HEK293 (cell line): ENCODE measurements at regions not wholly inside any gene's neighbourhood (a gene's known extent, or its start where the extent isn't known, plus 50 kb on each side); places are given as distances from the start of the nearest gene placed in this dataset.
A peak's percentile ranks its signal among the peaks of the same experiment; 100 is the strongest.

ENCODE experiments used
- CTCF ChIA-PET: fragments of 350-600 bp; formaldehyde crosslinking; extraction: SDS; loops from one replicate; lab custom pipeline; 2021; ENCODE audit warnings: antibody characterized with exemption; lab: Yijun Ruan, JAX
- POLR2A ChIA-PET: fragments of 300-600 bp; formaldehyde crosslinking; extraction: SDS; loops from one replicate; lab custom pipeline; 2020; ENCODE audit warnings: antibody characterized with exemption, inconsistent platforms; lab: Yijun Ruan, JAX
- H3K27ac ChIP-seq: fragments of 200-500 bp; sonication (Bioruptor generic); 2 replicates; pipeline ENCODE4 v1.5.1; 2014; ENCODE audit warnings: low read depth, low read length, control low read depth, inconsistent platforms; ENCODE audit errors: extremely low read depth
- H3K36me3 ChIP-seq, 2 experiments: fragments of 200-500 bp in 1 of 2; sonication (Bioruptor generic) in 1 of 2; 1 replicate in 1 of 2; 2 replicates in 1 of 2; pipeline ENCODE4 v1.5.1; 2014 to 2017; ENCODE audit warnings: inconsistent platforms in 2 of 2, low read length in 2 of 2; ENCODE audit not compliant: control insufficient read depth in 2 of 2, insufficient read depth in 1 of 2
- H3K4me1 ChIP-seq: fragments of 200-500 bp; sonication (Bioruptor generic); 2 replicates; pipeline ENCODE4 v1.5.1; 2014; ENCODE audit warnings: mild to moderate bottlenecking, low read length, inconsistent platforms; ENCODE audit not compliant: control insufficient read depth, insufficient read depth
- H3K4me3 ChIP-seq: 2 replicates; pipeline ENCODE4 v1.5.1; 2011; ENCODE audit warnings: low read depth, mild to moderate bottlenecking, control low read depth, low read length, moderate library complexity
- H3K9me3 ChIP-seq: fragments of 200-500 bp; sonication (Bioruptor generic); 2 replicates; pipeline ENCODE4 v1.5.1; 2014; ENCODE audit warnings: low read depth, low read length, inconsistent platforms; ENCODE audit not compliant: control insufficient read depth, insufficient read depth
- GFI1B ChIP-seq: fragments of 450-650 bp; formaldehyde crosslinking; IDR thresholded peaks from 2 replicates; pipeline ENCODE4 v1.5.1; 2016; ENCODE audit warnings: missing biosample characterization, missing genetic modification characterization
- KLF10 ChIP-seq: fragments of 450-650 bp; IDR thresholded peaks from 2 replicates; pipeline ENCODE4 v1.5.1; 2018; ENCODE audit warnings: missing biosample characterization, mild to moderate bottlenecking, missing genetic modification characterization
- SETDB1 ChIP-seq: IDR thresholded peaks from one replicate; pipeline ENCODE4 v1.6.1; 2017; ENCODE audit warnings: mild to moderate bottlenecking, low read length, moderate library complexity, mixed read lengths; ENCODE audit not compliant: insufficient read length
- SP7 ChIP-seq: fragments of 450-650 bp; formaldehyde crosslinking; IDR thresholded peaks from 2 replicates; pipeline ENCODE4 v1.5.1; 2016; ENCODE audit warnings: missing biosample characterization, missing genetic modification characterization
- ZNF146 ChIP-seq: fragments of 450-650 bp; formaldehyde crosslinking; IDR thresholded peaks from 2 replicates; pipeline ENCODE4 v1.5.1; 2016; ENCODE audit warnings: missing biosample characterization, missing genetic modification characterization
- ZNF184 ChIP-seq: fragments of 450-650 bp; IDR thresholded peaks from 2 replicates; pipeline ENCODE4 v1.5.1; 2018; ENCODE audit warnings: missing biosample characterization, mild to moderate bottlenecking, missing genetic modification characterization
- ZNF23 ChIP-seq: fragments of 450-650 bp; formaldehyde crosslinking; IDR thresholded peaks from 2 replicates; pipeline ENCODE4 v1.5.1; 2016; ENCODE audit warnings: missing biosample characterization, missing genetic modification characterization, borderline replicate concordance
- ZNF24 ChIP-seq: fragments of 450-650 bp; formaldehyde crosslinking; IDR thresholded peaks from 2 replicates; pipeline ENCODE4 v1.5.1; 2016; ENCODE audit warnings: missing biosample characterization, missing genetic modification characterization
- ZNF311 ChIP-seq: fragments of 450-650 bp; formaldehyde crosslinking; IDR thresholded peaks from 2 replicates; pipeline ENCODE4 v1.5.1; 2017; ENCODE audit warnings: missing biosample characterization, missing genetic modification characterization, borderline replicate concordance
- ZNF350 ChIP-seq: fragments of 450-650 bp; formaldehyde crosslinking; IDR thresholded peaks from 2 replicates; pipeline ENCODE4 v1.5.0; 2017; ENCODE audit warnings: missing biosample characterization, mild to moderate bottlenecking, missing genetic modification characterization
- ZNF394 ChIP-seq: fragments of 450-650 bp; formaldehyde crosslinking; IDR thresholded peaks from 2 replicates; pipeline ENCODE4 v1.5.1; 2016; ENCODE audit warnings: missing biosample characterization, missing genetic modification characterization, mild to moderate bottlenecking, moderate library complexity, borderline replicate concordance
- ZNF549 ChIP-seq: fragments of 450-650 bp; IDR thresholded peaks from 2 replicates; pipeline ENCODE4 v1.5.1; 2018; ENCODE audit warnings: missing biosample characterization, missing genetic modification characterization, mild to moderate bottlenecking, inconsistent platforms, moderate library complexity
- ZNF629 ChIP-seq: fragments of 450-650 bp; formaldehyde crosslinking; IDR thresholded peaks from 2 replicates; pipeline ENCODE4 v1.5.1; 2017; ENCODE audit warnings: missing biosample characterization, missing genetic modification characterization
- ZNF785 ChIP-seq: fragments of 450-650 bp; formaldehyde crosslinking; IDR thresholded peaks from 2 replicates; pipeline ENCODE4 v1.5.1; 2016; ENCODE audit warnings: missing biosample characterization, missing genetic modification characterization
- TF ChIP-seq, protein P1 (sequence below): fragments of 450-650 bp; formaldehyde crosslinking; IDR thresholded peaks from 2 replicates; pipeline ENCODE4 v1.5.1; 2016; ENCODE audit warnings: missing biosample characterization, missing genetic modification characterization
- TF ChIP-seq, protein P2 (sequence below): fragments of 450-650 bp; formaldehyde crosslinking; IDR thresholded peaks from 2 replicates; pipeline ENCODE4 v1.5.1; 2016; ENCODE audit warnings: missing biosample characterization, missing genetic modification characterization
- TF ChIP-seq, protein P3 (sequence below): fragments of 450-650 bp; formaldehyde crosslinking; IDR thresholded peaks from 2 replicates; pipeline ENCODE4 v1.5.1; 2016; ENCODE audit warnings: missing biosample characterization, missing genetic modification characterization

DNA sequence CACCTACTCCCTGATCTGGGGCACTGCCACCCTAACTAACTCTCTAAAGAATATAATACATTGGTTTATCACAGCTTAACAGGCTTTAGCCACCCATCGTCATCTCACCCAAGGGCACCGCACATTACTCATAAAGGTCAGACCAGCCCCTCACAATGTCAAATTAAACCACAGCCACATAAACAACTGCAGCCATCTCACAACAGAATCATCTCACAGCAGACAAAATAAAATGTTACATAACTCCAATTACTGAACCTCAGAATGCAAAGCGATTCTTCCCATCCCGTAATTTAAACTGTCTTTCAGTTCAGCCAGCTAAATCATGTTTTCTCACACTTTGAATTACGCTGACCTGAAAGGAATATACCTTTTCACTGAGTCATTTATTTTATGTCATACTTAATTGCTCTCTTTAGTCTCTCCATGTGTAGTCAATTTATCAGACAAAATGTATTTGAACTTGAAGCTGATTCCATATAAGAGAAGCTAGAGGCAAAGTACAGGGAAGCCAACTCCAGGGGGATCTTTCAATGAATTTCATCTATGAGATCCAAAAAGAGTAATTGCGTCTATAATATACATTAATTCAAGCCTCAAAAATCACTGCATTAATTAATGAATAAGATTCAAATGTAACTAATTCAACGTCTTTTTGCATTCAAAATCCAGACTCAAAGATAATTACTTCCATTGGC is 96.9 kb upstream of the NEBL start:
- no peak overlapping the region for H3K27ac ChIP-seq
- TF ChIP-seq, protein P1, sequence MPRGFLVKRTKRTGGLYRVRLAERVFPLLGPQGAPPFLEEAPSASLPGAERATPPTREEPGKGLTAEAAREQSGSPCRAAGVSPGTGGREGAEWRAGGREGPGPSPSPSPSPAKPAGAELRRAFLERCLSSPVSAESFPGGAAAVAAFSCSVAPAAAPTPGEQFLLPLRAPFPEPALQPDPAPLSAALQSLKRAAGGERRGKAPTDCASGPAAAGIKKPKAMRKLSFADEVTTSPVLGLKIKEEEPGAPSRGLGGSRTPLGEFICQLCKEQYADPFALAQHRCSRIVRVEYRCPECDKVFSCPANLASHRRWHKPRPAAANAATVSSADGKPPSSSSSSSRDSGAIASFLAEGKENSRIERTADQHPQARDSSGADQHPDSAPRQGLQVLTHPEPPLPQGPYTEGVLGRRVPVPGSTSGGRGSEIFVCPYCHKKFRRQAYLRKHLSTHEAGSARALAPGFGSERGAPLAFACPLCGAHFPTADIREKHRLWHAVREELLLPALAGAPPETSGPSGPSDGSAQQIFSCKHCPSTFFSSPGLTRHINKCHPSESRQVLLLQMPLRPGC (tag by site-specific recombination): 0 out of 2 replicates have a peak, but pooled peaks have one; percentile 13
- TF ChIP-seq, protein P2, sequence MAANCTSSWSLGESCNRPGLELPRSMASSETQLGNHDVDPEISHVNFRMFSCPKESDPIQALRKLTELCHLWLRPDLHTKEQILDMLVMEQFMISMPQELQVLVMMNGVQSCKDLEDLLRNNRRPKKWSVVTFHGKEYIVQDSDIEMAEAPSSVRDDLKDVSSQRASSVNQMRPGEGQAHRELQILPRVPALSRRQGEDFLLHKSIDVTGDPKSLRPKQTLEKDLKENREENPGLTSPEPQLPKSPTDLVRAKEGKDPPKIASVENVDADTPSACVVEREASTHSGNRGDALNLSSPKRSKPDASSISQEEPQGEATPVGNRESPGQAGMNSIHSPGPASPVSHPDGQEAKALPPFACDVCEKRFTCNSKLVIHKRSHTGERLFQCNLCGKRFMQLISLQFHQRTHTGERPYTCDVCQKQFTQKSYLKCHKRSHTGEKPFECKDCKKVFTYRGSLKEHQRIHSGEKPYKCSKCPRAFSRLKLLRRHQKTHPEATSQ (tag by site-specific recombination): no peak
- TF ChIP-seq ZNF629 (tag by site-specific recombination): peak; percentile 63
- TF ChIP-seq ZNF184: 0 out of 2 replicates have a peak, but pooled peaks have one; percentile 20
- TF ChIP-seq KLF10 (tag by site-specific recombination): 0 out of 2 replicates have a peak, but pooled peaks have one; percentile 16
- TF ChIP-seq ZNF394 (tag by site-specific recombination): no peak
- peak; percentile 72 for TF ChIP-seq SP7 (tag by site-specific recombination)
- H3K9me3 ChIP-seq: no peaks in the 10 kb centered on the region
- POLR2A ChIA-PET: no interaction called here
- CTCF ChIA-PET: no interaction called here
- H3K36me3 ChIP-seq: no peaks in the 10 kb centered on the region
- no peak overlapping the region for H3K4me3 ChIP-seq
- no peaks in the 10 kb centered on the region for H3K4me1 ChIP-seq

DNA sequence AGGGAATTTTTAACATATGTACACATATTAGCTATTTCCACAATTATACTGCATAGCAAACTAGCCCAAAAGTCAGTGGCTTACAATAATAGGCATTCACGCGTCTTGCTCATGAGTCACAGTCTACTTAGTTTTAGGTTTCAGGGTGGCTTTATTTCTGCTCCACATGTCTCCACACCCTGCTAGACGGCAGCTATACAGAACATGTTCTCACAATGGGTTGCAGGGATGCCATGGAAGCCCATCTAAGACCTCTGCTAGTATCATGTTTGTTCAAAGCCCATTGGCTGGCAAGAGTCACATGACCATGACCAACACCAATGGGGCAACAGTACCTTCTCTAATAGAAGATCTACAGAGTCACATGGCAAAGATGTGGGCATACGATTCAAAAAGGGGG is 96.3 kb upstream of the NEBL start:
- ChIA-PET POLR2A (no interaction called here), CTCF (no interaction called here)
- no peaks in the 10 kb centered on the region for H3K36me3 ChIP-seq
- TF ChIP-seq ZNF350: 0 out of 2 replicates have a peak, but pooled peaks have one; percentile 17
- no peak for TF ChIP-seq ZNF23 (tag by site-specific recombination)
- no peak overlapping the region for H3K27ac ChIP-seq
- H3K9me3 ChIP-seq: no peaks in the 10 kb centered on the region
- no peak overlapping the region for H3K4me3 ChIP-seq
- no peaks in the 10 kb centered on the region for H3K4me1 ChIP-seq

DNA sequence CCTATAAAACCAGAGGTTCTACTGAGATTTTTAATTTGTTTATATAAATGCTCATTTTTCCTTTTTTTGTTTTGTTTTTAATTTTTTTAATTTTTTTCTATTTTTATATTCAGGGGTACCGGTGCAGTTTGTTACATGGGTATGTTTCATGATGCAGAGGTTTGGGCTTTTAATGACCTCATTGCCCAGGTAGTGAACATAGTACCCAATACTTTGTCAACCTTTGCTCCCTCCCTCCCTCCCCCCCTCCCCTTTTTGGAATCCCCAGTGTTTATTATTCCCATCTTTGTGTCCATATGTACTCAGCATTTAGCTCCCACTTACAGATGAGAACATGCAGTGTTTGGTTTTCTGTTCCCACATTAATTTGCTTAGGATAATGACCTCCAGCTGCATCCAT is 94.4 kb upstream of the NEBL start:
- TF ChIP-seq GFI1B: no peak
- TF ChIP-seq SP7 (tag by site-specific recombination): no peak
- TF ChIP-seq, protein P3, sequence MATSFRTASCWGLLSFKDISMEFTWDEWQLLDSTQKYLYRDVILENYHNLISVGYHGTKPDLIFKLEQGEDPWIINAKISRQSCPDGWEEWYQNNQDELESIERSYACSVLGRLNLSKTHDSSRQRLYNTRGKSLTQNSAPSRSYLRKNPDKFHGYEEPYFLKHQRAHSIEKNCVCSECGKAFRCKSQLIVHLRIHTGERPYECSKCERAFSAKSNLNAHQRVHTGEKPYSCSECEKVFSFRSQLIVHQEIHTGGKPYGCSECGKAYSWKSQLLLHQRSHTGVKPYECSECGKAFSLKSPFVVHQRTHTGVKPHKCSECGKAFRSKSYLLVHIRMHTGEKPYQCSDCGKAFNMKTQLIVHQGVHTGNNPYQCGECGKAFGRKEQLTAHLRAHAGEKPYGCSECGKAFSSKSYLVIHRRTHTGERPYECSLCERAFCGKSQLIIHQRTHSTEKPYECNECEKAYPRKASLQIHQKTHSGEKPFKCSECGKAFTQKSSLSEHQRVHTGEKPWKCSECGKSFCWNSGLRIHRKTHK (tag by site-specific recombination): no peak
- 0 out of 2 replicates have a peak, but pooled peaks have one; percentile 40 for TF ChIP-seq ZNF146
- CTCF ChIA-PET: no interaction called here
- Histone ChIP-seq H3K9me3 (no peaks in the 10 kb centered on the region), H3K4me1 (no peaks in the 10 kb centered on the region), H3K36me3 (no peaks in the 10 kb centered on the region), H3K27ac (no peak overlapping the region), H3K4me3 (no peak overlapping the region)
- POLR2A ChIA-PET: no interaction called here

DNA sequence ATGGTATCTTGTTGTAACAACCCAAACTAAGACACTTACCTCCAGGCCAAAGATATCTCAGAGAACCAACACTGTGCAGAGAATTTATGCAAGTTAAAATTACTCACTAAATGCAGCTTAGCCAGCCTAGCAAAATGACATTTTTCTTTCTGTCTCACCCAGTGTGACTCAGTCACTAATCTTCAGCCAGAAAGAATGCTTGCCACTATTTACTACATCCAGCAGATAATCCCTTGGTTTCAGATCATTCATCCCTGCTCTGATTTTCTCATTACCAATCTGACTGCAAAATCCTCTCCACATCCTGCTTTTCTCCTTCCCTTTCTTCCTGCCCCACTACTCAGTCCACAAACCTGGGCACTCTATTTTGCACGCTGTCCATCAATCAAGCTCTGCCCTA is 93.5 kb upstream of the NEBL start:
- H3K36me3 ChIP-seq: no peaks in the 10 kb centered on the region
- TF ChIP-seq ZNF311 (no peak), ZNF785 (tag by site-specific recombination) (no peak), ZNF549 (tag by site-specific recombination) (no peak), ZNF24 (tag by site-specific recombination) (no peak), SETDB1 (peak; percentile 7)
- ChIA-PET CTCF (interaction anchor here (0.6 kb wide), 2 partner anchors 38 to 1180 kb away, joined by 3 read pairs; no protein-coding TSS in a partner anchor), POLR2A (no interaction called here)
- no peak overlapping the region for H3K4me3 ChIP-seq
- no peak overlapping the region for H3K27ac ChIP-seq
- H3K9me3 ChIP-seq: no peaks in the 10 kb centered on the region
- no peaks in the 10 kb centered on the region for H3K4me1 ChIP-seq
